Activated T-cell treated with anti-CD3 and anti-CD28 coated beads for 24 hours (primary cell): ENCODE measurements at regions not wholly inside any gene's neighbourhood (a gene's known extent, or its start where the extent isn't known, plus 50 kb on each side); places are given as distances from the start of the nearest gene placed in this dataset.
"Not testable (repeated sequence)": the region's sequence is repeated elsewhere in the genome, so short reads cannot be mapped to it uniquely, and the experiment has no call there.

Experiments
- DNase-seq: peaks from one replicate; pipeline ENCODE4 v3.0.0-alpha.2; 2020; ENCODE audit warnings: low read depth

GRCh38 chr20:58040447-58041290 is 187.8 kb downstream of the ANKRD60 start:
- DNase-seq, result no peak

DNA sequence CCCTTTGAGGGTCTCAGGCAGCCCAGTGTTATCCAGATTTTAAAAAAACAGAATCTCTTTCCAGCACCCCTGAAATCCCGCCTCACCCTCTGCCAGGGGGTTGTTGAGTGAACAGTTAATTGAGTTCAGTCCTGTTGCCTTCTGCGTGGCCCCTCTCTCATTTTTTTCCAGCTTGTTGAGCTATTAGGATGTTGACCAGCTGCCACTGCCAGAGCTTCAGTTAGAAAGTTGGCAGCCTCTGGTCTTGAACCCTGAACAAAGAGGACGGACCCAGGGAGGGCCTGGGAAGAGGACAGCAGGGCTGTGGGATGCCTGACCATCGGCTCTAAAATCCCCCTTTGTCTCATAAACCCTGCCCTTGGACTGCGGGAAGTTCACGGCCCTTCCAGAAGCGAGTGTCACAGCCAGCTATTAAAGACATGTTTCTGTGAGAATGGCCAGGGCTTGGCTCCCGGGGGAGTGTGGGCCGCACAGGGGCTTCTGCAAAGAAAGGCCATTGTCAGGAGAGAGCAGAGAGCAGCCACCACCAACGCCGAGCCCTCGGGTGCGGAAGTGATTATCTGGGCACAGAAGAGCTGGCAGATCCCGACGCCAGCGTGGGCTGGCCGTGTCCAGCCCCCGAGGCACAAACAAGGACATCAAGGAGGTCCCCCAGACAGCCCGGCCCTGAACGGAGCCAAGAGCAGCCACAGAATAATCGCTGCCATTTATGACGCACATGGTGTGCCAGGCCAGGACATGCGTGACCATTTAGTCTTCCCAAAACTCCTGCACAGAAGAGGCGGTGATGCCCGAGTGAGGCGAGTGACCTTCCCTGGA is 189.0 kb downstream of the ANKRD60 start:
- no peak for DNase-seq

GRCh38 chr20:58038123-58038654 is 190.3 kb downstream of the ANKRD60 start:
- DNase-seq, result no peak

- no peak for DNase-seq
These were observed 190.8 kb downstream of the ANKRD60 start for GRCh38 chr20:58037631-58038030.

DNA sequence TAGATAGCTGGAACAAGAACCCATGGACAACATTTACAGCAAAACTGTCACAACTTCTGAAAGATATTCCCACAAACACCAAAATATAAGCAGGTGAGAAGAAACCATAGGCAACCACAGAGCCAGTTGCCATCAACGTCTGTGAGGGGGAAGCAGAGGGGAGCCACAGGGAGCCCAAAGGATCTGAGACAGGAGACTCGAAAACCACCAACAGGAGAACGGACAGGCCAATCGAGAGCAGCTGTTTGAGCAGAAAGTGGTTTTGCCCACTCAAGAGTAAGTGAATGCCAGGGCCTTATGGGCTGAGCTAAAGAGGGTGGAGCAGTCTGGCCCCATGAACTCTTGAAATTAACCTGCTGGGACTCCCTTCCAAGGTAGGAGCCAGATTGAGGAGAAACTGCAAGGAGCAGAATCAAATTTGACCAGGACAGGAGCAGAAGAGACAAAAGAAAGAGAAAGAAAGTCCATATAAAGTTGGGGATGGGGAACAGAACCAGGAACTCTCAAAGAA is 195.4 kb downstream of the ANKRD60 start:
- DNase-seq, result no peak

DNA sequence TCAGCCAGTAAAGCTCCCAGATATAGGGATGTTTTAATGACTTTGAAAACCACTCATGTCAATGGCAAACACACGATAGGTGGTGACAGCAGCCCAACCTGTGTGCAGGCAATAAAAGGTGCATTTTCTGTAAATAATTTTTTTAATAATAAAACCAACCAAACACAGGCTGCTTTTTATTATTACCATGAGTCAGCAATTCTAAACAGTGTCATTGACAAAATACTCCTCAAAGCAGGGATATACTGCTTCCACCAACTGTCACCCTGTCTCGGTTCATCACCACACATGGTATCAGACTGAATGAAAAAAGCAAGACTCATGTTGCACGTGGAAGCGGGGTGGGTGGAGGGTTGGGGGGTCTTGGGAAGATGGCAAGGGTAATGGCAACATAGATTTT is 195.9 kb downstream of the ANKRD60 start:
- DNase-seq, result no peak

DNA sequence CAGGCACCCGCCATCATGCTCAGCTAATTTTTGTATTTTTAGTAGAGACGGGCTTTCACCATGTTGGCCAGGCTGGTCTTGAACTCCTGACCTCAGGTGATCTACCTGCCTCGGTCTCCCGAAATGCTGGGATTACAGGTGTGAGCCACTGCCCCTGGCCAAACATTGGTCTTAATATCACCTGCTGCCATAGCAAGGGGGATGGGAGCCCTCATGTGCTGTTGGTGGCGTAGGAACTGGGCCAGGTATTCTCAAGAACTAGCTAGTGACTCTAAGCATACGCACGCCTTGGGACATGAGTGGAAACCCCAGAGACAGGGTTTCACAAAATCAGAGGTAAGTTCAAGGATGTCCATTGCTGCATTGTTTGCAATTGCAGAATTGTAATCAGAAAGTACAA is 197.1 kb downstream of the ANKRD60 start:
- DNase-seq, result not testable (repeated sequence)

DNA sequence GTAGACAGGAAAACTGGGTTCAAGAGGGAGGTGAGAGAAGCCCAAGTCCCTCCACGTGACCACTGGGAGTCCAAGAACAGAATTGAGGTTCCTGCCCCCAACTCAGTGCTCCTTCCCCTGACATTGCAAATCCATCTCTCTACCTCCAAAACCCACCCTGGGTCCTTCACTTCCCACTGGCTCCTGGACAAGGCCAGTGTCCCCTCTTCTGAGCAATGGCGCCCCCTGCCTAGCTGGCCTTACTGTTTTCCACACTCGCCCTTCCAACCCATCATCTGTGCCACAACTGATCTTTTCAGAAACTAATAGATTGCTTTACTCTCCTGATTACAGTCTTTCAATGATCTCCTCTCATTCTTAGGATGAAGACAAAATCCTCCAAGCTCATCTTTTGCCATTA is 200.3 kb downstream of the ANKRD60 start:
- DNase-seq, result no peak

DNA sequence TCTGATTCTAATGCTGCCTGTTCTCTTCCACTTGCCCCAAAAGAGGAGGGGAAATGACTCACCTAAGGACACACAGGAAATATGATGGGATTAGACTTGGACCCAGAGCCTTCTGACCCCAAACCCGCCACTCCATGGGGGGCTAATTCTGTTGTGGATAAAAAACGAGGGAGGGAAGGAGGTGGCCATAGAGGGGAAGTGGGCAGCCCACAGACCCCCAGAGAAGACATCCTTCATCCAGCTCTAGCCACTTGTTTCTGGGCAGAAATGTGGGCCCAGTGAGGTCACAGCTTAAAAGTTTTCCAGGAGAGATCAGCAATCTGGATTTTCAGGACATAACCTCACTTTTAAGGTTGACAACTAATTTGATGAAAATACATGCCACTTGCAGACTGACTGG is 202.1 kb downstream of the ANKRD60 start:
- DNase-seq, result no peak

- DNase-seq, result no peak
These were observed 203.2 kb downstream of the ANKRD60 start for GRCh38 chr20:58025233-58025632.

GRCh38 chr20:58024241-58024721 is 204.2 kb downstream of the ANKRD60 start:
- no peak for DNase-seq

- DNase-seq, result no peak
These were observed 204.7 kb downstream of the ANKRD60 start for GRCh38 chr20:58023781-58024180.

DNA sequence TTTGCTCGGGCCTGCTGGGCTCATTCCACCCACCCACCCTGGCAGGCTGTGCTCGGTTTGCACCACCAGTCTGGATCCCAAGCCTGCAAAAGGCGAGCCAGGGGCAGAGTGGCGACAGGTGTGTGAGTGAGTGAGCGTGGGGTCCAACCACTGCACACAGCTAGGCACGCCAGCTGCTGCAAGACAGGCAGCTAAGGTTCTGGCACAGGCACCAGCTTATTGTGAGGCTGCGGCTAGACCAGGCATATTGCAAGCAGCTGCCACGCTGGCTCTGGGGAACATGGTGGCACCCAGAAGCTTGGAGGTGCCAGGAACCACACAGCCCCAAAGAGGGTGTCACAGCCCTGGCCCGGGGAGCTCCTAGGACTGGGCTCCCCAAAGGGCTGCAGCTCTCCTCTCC is 205.1 kb downstream of the ANKRD60 start:
- no peak for DNase-seq

DNA sequence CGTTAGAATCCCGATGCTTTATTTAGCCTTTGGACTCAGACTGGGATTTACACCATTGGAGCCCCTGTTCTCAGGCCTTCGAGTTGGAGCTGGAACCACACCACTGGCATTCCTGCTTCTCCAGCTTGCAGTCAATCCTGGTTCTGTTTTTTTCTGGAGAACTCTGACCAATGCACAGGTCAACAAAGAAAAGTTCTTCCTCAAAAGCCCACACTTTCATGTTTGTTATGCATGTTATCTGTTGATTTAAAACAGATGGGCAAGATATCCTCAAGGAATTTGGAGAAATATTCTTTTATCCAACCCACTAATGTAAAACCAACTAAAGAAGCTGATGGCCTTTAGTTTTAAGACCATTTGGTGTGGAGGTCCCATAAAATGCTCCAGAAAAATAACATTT is 205.7 kb downstream of the ANKRD60 start:
- DNase-seq, result no peak

DNA sequence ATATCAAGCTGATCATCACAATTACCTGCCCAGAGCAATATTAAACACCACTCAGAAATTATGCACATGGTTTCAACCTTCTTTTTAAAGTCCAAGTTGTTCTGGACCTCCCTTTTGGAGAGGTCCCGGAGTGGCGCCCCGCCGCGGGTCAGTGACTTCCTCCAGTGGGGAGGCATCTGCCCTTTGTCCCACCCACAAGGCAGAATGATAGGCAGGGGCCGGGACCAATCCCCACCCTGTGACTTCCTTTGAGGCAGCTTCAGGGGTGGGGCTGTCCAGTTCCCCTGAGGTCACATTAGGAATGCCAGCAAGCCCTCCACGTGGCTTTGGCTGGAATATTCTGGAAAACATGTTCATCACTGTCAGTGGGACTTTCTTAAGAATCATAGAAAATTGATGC is 207.0 kb downstream of the ANKRD60 start:
- DNase-seq, result no peak

DNA sequence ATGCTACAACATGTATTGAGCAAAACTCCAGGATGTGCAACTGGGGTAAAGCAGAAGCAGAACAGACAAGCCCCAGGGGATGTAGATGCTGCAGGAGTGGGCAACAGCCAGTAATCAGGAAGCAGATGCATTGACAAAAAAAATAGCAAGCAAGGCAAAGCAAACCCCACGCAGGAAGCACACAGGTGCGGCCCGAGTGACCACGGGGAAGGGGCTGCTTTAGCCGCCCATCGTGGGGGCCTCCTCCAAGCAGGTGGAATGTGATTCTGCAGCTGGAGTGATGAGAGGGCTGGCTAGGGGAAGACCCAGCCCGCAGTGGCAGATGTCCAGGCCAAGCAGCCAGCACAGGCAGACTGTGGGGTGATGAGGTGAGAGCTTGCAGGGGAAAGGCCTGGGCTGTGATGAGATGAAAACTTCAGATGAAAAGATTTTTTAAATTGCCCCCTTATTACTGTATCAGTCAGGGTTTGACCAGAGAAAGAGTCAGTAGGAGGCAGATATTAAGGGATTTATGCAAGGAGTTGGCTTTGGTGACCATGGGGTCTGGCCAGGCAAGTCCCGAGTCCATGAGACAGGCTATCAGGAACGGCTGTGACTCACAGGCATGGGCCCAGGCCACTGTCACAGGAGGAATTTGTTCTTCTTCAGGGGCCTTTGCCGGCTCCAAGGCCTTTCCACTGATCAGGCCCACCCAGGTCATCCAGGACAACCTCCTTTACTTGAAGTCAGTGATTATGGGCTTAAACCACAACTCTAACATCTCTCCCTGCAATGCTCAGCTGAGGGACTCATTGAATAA is 207.6 kb downstream of the ANKRD60 start:
- no peak for DNase-seq

GRCh38 chr20:58019850-58020625 is 208.4 kb downstream of the ANKRD60 start:
- no peak for DNase-seq

DNA sequence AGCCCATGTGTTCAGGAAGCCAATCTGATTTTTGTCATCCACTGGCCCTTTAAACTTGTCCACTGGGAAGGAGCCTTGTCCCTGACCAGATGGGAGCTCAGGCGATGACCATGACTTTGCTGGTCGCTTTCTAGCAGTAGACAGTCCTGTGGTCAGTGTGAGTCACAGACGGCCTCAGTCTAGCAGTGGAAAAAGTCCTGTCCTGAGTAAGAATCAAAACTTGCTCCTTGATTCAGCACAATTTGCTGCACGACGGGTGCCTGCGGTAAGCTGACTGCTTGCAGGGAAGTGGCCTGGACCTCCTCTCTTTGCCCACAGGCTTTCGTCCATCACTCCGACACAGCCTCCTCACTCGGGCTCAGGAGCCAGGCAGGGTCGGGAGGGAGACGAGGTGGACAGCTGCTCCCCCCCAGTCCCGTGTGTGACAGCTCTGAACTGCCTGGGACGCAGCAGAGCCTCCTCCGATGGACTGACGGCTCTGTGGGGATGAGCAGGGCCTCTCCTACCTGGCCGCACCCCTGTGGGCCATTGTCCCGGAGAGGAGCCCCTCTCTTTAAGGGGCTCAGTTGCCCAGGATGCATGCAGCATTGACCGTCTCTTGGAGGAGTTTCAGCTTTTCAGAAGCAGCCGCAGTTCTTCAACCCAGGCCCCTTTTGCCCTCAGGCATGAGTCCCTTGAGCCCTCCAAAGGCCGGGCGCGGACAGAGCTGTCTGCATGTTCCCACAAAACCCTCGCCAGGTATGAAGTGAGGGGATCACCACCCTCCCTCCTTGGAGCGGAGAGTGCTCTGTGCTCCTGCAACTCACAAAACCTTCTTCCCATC is 209.2 kb downstream of the ANKRD60 start:
- no peak for DNase-seq

GRCh38 chr20:58018590-58018989 is 209.9 kb downstream of the ANKRD60 start:
- no peak for DNase-seq

GRCh38 chr20:58017970-58018530 is 210.4 kb downstream of the ANKRD60 start:
- DNase-seq, result no peak
